Neural progenitor cell (in vitro differentiated cells): ENCODE measurements at regions not wholly inside any gene's neighbourhood (a gene's known extent, or its start where the extent isn't known, plus 50 kb on each side); places are given as distances from the start of the nearest gene placed in this dataset.

Experiments
- CTCF ChIP-seq: fragments of 200-600 bp; sonication (generic); IDR thresholded peaks from 2 replicates; pipeline ENCODE4 v1.5.1; 2017; ENCODE audit warnings: antibody characterized with exemption, mild to moderate bottlenecking
- EZH2 ChIP-seq: fragments of 200-600 bp; sonication (generic); IDR thresholded peaks from 2 replicates; pipeline ENCODE4 v1.6.1; 2017; ENCODE audit warnings: antibody characterized with exemption, mild to moderate bottlenecking, moderate library complexity

DNA sequence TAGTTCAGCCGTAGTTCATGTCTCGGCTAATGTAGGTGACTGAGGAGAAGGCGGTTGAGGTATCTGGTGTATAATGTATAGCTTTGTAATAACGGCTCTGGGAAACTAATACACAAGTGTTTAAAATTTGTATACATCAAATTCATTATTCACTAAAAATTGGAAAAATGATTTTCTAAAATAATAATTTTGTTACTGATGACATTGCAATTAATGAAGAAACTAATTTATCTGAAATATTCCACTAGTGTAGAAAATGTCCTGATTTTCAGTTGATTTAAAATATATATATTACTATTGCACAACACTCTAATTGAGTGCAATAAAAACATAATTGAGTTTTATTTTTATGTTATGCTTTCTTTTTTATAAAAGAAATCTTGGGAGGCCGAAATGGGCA is 823.0 kb downstream of the TAF11L14 start:
- TF ChIP-seq CTCF (no peak), EZH2 (no peak)
